Activated naive CD8-positive, alpha-beta T cell treated with anti-CD3 and anti-CD28 coated beads, Interleukin-2, amount 10 ng/mL, durations not matched to agents 7 days and 5 days (primary cell): ENCODE measurements at regions not wholly inside any gene's neighbourhood (a gene's known extent, or its start where the extent isn't known, plus 50 kb on each side); places are given as distances from the start of the nearest gene placed in this dataset.
"Not testable (repeated sequence)": the region's sequence is repeated elsewhere in the genome, so short reads cannot be mapped to it uniquely, and the experiment has no call there.

Source experiments
- ATAC-seq: fragments of 150-1000 bp; cut with Tn5 transposase; one replicate; pipeline ENCODE4 v1.10.0; 2021; ENCODE audit warnings: low read depth, moderate library complexity
- POLR2A ChIA-PET: fragments of 350-600 bp; sonication (Branson Sonifier 250); formaldehyde crosslinking; loops from one replicate; lab custom pipeline; 2021; ENCODE audit warnings: antibody characterized with exemption; lab: Charles Lee
- DNase-seq: peaks from one replicate; pipeline ENCODE4 v3.0.0; 2021
- H3K27ac Mint-ChIP-seq: one replicate; pipeline ENCODE4 v1.8.0; 2022; ENCODE audit warnings: mild to moderate bottlenecking, mixed read lengths
- H3K27me3 Mint-ChIP-seq: one replicate; pipeline ENCODE4 v1.8.0; 2022; ENCODE audit warnings: mild to moderate bottlenecking, moderate library complexity, mixed read lengths
- H3K36me3 Mint-ChIP-seq: one replicate; pipeline ENCODE4 v1.8.0; 2021; ENCODE audit warnings: mild to moderate bottlenecking, mixed read lengths
- H3K4me1 Mint-ChIP-seq: one replicate; pipeline ENCODE4 v1.8.0; 2021; ENCODE audit warnings: mixed read lengths
- H3K4me3 Mint-ChIP-seq: one replicate; pipeline ENCODE4 v1.8.0; 2022; ENCODE audit warnings: mild to moderate bottlenecking, moderate library complexity, mixed read lengths
- H3K9me3 Mint-ChIP-seq: one replicate; pipeline ENCODE4 v1.8.0; 2021; ENCODE audit warnings: mixed read lengths

- no peak overlapping the region for H3K27ac Mint-ChIP-seq
- H3K36me3 Mint-ChIP-seq, result no peaks in the 10 kb centered on the region
- peaks cover 6% of the 10 kb centered on the region for H3K27me3 Mint-ChIP-seq
- no peak overlapping the region for H3K4me3 Mint-ChIP-seq
- no peak for DNase-seq
- no peak for ATAC-seq
- H3K4me1 Mint-ChIP-seq, result no peaks in the 10 kb centered on the region
- H3K9me3 Mint-ChIP-seq, result no peaks in the 10 kb centered on the region
- POLR2A ChIA-PET, result no interaction called here
Measured at GRCh38 chrX:131650637-131651410, 107.0 kb downstream of the OR13H1 start.

- H3K36me3 Mint-ChIP-seq, H3K27me3 Mint-ChIP-seq, H3K4me3 Mint-ChIP-seq, POLR2A ChIA-PET, DNase-seq, ATAC-seq, H3K27ac Mint-ChIP-seq, H3K4me1 Mint-ChIP-seq, H3K9me3 Mint-ChIP-seq: not testable (repeated sequence)
Measured at GRCh38 chrX:131663726-131664125, 119.9 kb downstream of the OR13H1 start.

GRCh38 chrX:131671735-131672134 lies 127.9 kb downstream of the OR13H1 start:
- POLR2A ChIA-PET, result no interaction called here
- Mint-ChIP-seq H3K4me3 (no peak overlapping the region), H3K36me3 (no peaks in the 10 kb centered on the region), H3K4me1 (no peaks in the 10 kb centered on the region), H3K9me3 (no peaks in the 10 kb centered on the region), H3K27ac (no peak overlapping the region), H3K27me3 (no peaks in the 10 kb centered on the region)
- no peak for DNase-seq
- ATAC-seq, result no peak

- Mint-ChIP-seq H3K4me1 (no peaks in the 10 kb centered on the region), H3K9me3 (no peaks in the 10 kb centered on the region), H3K4me3 (no peak overlapping the region), H3K27ac (no peak overlapping the region), H3K36me3 (no peaks in the 10 kb centered on the region), H3K27me3 (no peaks in the 10 kb centered on the region)
- ATAC-seq, result no peak
- POLR2A ChIA-PET, result no interaction called here
- DNase-seq, result no peak
Measured at GRCh38 chrX:131675596-131676194, 131.8 kb downstream of the OR13H1 start.

- Mint-ChIP-seq H3K36me3 (no peaks in the 10 kb centered on the region), H3K4me3 (no peak overlapping the region), H3K27me3 (no peaks in the 10 kb centered on the region), H3K4me1 (no peaks in the 10 kb centered on the region), H3K27ac (no peak overlapping the region), H3K9me3 (no peaks in the 10 kb centered on the region)
- ATAC-seq (no peak), DNase-seq (peak; percentile 32)
- POLR2A ChIA-PET, result interaction anchor here (0.6 kb wide), 1 partner anchor 164 kb away, joined by 3 read pairs; no protein-coding TSS in a partner anchor
Measured at GRCh38 chrX:131677655-131678628, 134.1 kb downstream of the OR13H1 start.

GRCh38 chrX:131682735-131683134 lies 138.9 kb downstream of the OR13H1 start:
- H3K9me3 Mint-ChIP-seq, H3K36me3 Mint-ChIP-seq, H3K4me1 Mint-ChIP-seq, DNase-seq, H3K4me3 Mint-ChIP-seq, ATAC-seq, H3K27ac Mint-ChIP-seq, H3K27me3 Mint-ChIP-seq: not testable (repeated sequence)
- POLR2A ChIA-PET, result interaction anchor here (0.6 to 0.7 kb wide), 2 partner anchors 111 to 1302 kb away, joined by 3 read pairs; no protein-coding TSS in a partner anchor

- POLR2A ChIA-PET, result no interaction called here
- no peak overlapping the region for H3K27ac Mint-ChIP-seq
- H3K9me3 Mint-ChIP-seq, result peaks cover 1% of the 10 kb centered on the region
- H3K36me3 Mint-ChIP-seq, result peaks cover 9% of the 10 kb centered on the region
- no peak overlapping the region for H3K4me3 Mint-ChIP-seq
- ATAC-seq (no peak), DNase-seq (no peak)
- no peaks in the 10 kb centered on the region for H3K27me3 Mint-ChIP-seq
- H3K4me1 Mint-ChIP-seq, result no peaks in the 10 kb centered on the region
Measured at GRCh38 chrX:131693359-131693758, 149.5 kb downstream of the OR13H1 start.

- H3K27ac Mint-ChIP-seq, result not testable (repeated sequence)
Measured at GRCh38 chrX:131696989-131697388, 153.1 kb downstream of the OR13H1 start.

GRCh38 chrX:131703646-131704045 lies 159.8 kb downstream of the OR13H1 start:
- Mint-ChIP-seq H3K27me3 (no peaks in the 10 kb centered on the region), H3K27ac (no peak overlapping the region)

More at GRCh38 chrX:131696989-131697388, 153.1 kb downstream of the OR13H1 start:
- H3K4me1 Mint-ChIP-seq, H3K27me3 Mint-ChIP-seq, H3K4me3 Mint-ChIP-seq, ATAC-seq, H3K36me3 Mint-ChIP-seq, DNase-seq, H3K9me3 Mint-ChIP-seq, POLR2A ChIA-PET: not testable (repeated sequence)

GRCh38 chrX:131704136-131704695 lies 160.3 kb downstream of the OR13H1 start:
- POLR2A ChIA-PET, result no interaction called here
- Mint-ChIP-seq H3K27ac (no peak overlapping the region), H3K27me3 (no peaks in the 10 kb centered on the region), H3K4me3 (no peak overlapping the region), H3K9me3 (no peaks in the 10 kb centered on the region), H3K36me3 (peaks cover 4% of the 10 kb centered on the region), H3K4me1 (no peaks in the 10 kb centered on the region)
- no peak for DNase-seq
- ATAC-seq, result no peak

More at GRCh38 chrX:131703646-131704045, 159.8 kb downstream of the OR13H1 start:
- H3K4me1 Mint-ChIP-seq, result no peaks in the 10 kb centered on the region
- POLR2A ChIA-PET, result no interaction called here
- DNase-seq, result no peak
- no peak for ATAC-seq
- no peak overlapping the region for H3K4me3 Mint-ChIP-seq
- H3K9me3 Mint-ChIP-seq, result no peaks in the 10 kb centered on the region
- peaks cover 4% of the 10 kb centered on the region for H3K36me3 Mint-ChIP-seq

GRCh38 chrX:131709553-131709952 lies 165.7 kb downstream of the OR13H1 start:
- no peak overlapping the region for H3K27ac Mint-ChIP-seq
- DNase-seq, result no peak
- POLR2A ChIA-PET, result no interaction called here
- ATAC-seq, result no peak
- no peaks in the 10 kb centered on the region for H3K9me3 Mint-ChIP-seq
- no peak overlapping the region for H3K4me3 Mint-ChIP-seq
- H3K36me3 Mint-ChIP-seq, result no peaks in the 10 kb centered on the region
- H3K27me3 Mint-ChIP-seq, result no peaks in the 10 kb centered on the region
- no peaks in the 10 kb centered on the region for H3K4me1 Mint-ChIP-seq

- POLR2A ChIA-PET, result no interaction called here
- H3K36me3 Mint-ChIP-seq, result no peaks in the 10 kb centered on the region
- H3K27me3 Mint-ChIP-seq, result no peaks in the 10 kb centered on the region
- no peak overlapping the region for H3K27ac Mint-ChIP-seq
- no peak overlapping the region for H3K4me3 Mint-ChIP-seq
- no peaks in the 10 kb centered on the region for H3K4me1 Mint-ChIP-seq
- ATAC-seq (no peak), DNase-seq (no peak)
- no peaks in the 10 kb centered on the region for H3K9me3 Mint-ChIP-seq
Measured at GRCh38 chrX:131711478-131711867, 167.6 kb downstream of the OR13H1 start.

- H3K4me3 Mint-ChIP-seq, result no peak overlapping the region
- H3K27me3 Mint-ChIP-seq, result no peaks in the 10 kb centered on the region
- H3K36me3 Mint-ChIP-seq, result peaks cover 7% of the 10 kb centered on the region
- ATAC-seq, result no peak
- H3K4me1 Mint-ChIP-seq, result no peaks in the 10 kb centered on the region
- DNase-seq, result no peak
- POLR2A ChIA-PET, result no interaction called here
- H3K9me3 Mint-ChIP-seq, result peaks cover 3% of the 10 kb centered on the region
- no peak overlapping the region for H3K27ac Mint-ChIP-seq
Measured at GRCh38 chrX:131723646-131724045, 179.8 kb downstream of the OR13H1 start.
